Chondrocyte (in vitro differentiated cells): ENCODE measurements at regions not wholly inside any gene's neighbourhood (a gene's known extent, or its start where the extent isn't known, plus 50 kb on each side); places are given as distances from the start of the nearest gene placed in this dataset.
A peak's percentile ranks its signal among the peaks of the same experiment; 100 is the strongest.

Source experiments
- DNase-seq: peaks from one replicate; pipeline ENCODE4 v3.0.0; 2021; ENCODE audit warnings: mixed read lengths, low spot score
- H3K27ac Mint-ChIP-seq: one replicate; pipeline ENCODE4 v1.8.0; 2021; ENCODE audit warnings: mild to moderate bottlenecking, moderate library complexity, mixed read lengths; ENCODE audit not compliant: unreplicated experiment
- H3K27me3 Mint-ChIP-seq: 2 replicates; pipeline ENCODE4 v1.8.0; 2021; ENCODE audit warnings: low read depth, mixed read lengths
- H3K36me3 Mint-ChIP-seq: 2 replicates; pipeline ENCODE4 v1.8.0; 2021; ENCODE audit warnings: low read depth, mixed read lengths
- H3K4me1 Mint-ChIP-seq: 2 replicates; pipeline ENCODE4 v1.8.0; 2021; ENCODE audit warnings: low read depth, mild to moderate bottlenecking, mixed read lengths
- H3K4me3 Mint-ChIP-seq: one replicate; pipeline ENCODE4 v1.8.0; 2021; ENCODE audit warnings: mild to moderate bottlenecking, moderate library complexity, mixed read lengths; ENCODE audit not compliant: unreplicated experiment
- H3K9me3 Mint-ChIP-seq: 2 replicates; pipeline ENCODE4 v1.8.0; 2021; ENCODE audit warnings: low read depth, mixed read lengths
- CTCF ChIP-seq: fragments of 200-600 bp; sonication (generic); IDR thresholded peaks from 2 replicates; pipeline ENCODE4 v1.5.0; 2021; ENCODE audit warnings: antibody characterized with exemption, mild to moderate bottlenecking, moderate library complexity

DNA sequence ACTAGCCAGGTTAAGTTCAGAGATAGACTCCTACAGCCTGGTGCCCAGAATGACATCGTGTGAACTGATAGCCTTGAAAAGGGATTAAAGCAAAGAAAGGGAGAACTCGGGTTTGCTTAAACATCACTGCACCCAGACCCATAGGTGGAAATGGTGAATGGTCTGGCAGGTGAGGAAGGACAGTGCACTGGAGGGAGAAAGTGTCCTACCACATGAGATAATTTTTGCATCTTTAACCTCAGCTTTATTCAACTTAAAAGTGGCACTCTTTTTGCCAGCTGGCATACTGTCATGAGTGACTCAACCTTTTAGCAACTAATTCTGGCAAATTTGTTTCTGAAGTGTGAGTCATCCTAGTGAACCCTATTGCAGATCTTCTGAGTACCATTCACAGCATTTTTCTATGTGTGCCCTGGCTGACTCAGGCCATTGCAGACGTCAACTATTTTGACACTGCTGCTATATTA lies 53.0 kb upstream of the DAPP1 start:
- H3K4me1 Mint-ChIP-seq = peaks cover 30% of the 10 kb centered on the region
- H3K4me3 Mint-ChIP-seq = no peak overlapping the region
- H3K9me3 Mint-ChIP-seq = no peaks in the 10 kb centered on the region
- peak overlapping the region; percentile 62 for H3K27ac Mint-ChIP-seq
- TF ChIP-seq CTCF = no peak
- H3K36me3 Mint-ChIP-seq = no peaks in the 10 kb centered on the region
- H3K27me3 Mint-ChIP-seq = no peaks in the 10 kb centered on the region
- DNase-seq = no peak

GRCh38 chr4:99762728-99763127 lies 53.9 kb upstream of the DAPP1 start:
- Mint-ChIP-seq H3K27ac (no peak overlapping the region), H3K4me3 (no peak overlapping the region), H3K36me3 (no peaks in the 10 kb centered on the region), H3K4me1 (peaks cover 30% of the 10 kb centered on the region), H3K27me3 (no peaks in the 10 kb centered on the region), H3K9me3 (no peaks in the 10 kb centered on the region)
- no peak for TF ChIP-seq CTCF
- DNase-seq = no peak

GRCh38 chr4:99759988-99760387 lies 56.6 kb upstream of the DAPP1 start:
- DNase-seq = no peak
- H3K4me3 Mint-ChIP-seq = peak overlapping the region; percentile 13

DNA sequence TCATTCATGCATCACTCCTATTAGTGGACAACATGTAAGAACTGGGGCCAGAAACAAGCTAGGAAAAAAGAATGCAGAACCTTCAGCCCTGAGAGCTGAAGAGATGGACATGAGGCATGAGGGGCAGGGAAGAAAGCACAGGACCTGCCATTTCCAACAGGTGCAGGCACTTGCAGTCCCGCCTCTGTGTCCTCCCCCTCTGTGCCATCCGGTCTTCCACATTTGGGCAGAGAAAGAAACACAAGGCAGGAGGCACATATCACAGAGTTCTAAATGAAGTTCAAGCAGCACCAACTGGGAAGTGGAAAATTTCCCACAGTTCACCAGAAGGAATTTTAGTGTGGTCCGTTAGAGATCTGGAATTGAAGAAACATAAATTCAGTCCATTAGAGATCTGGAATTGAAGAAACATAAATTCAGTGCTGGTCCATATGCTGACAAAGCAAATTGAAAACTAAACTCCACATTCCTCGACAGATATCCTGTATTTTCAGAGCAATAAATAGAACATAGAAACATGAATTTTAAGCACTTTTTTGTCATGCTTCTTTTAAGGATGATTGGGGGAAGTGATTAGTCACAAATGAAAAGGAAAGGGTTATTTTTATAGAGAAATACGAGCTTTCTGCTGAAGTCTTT lies 57.2 kb upstream of the DAPP1 start:
- Mint-ChIP-seq H3K9me3 (no peaks in the 10 kb centered on the region), H3K36me3 (no peaks in the 10 kb centered on the region), H3K4me1 (peaks cover 44% of the 10 kb centered on the region), H3K4me3 (peak overlapping the region; percentile 13), H3K27ac (peak overlapping the region; percentile 66), H3K27me3 (no peaks in the 10 kb centered on the region)
- no peak for TF ChIP-seq CTCF
- DNase-seq = no peak

More at GRCh38 chr4:99759988-99760387, 56.6 kb upstream of the DAPP1 start:
- no peak for TF ChIP-seq CTCF
- peak overlapping the region; percentile 66 for H3K27ac Mint-ChIP-seq
- H3K36me3 Mint-ChIP-seq = no peaks in the 10 kb centered on the region
- peaks cover 42% of the 10 kb centered on the region for H3K4me1 Mint-ChIP-seq
- H3K9me3 Mint-ChIP-seq = no peaks in the 10 kb centered on the region
- H3K27me3 Mint-ChIP-seq = no peaks in the 10 kb centered on the region

- DNase-seq = no peak
- no peak overlapping the region for H3K4me3 Mint-ChIP-seq
- H3K27ac Mint-ChIP-seq = peak overlapping the region; percentile 42
- peaks cover 27% of the 10 kb centered on the region for H3K4me1 Mint-ChIP-seq
- no peaks in the 10 kb centered on the region for H3K36me3 Mint-ChIP-seq
- H3K9me3 Mint-ChIP-seq = no peaks in the 10 kb centered on the region
- no peak for TF ChIP-seq CTCF
- no peaks in the 10 kb centered on the region for H3K27me3 Mint-ChIP-seq
These were observed 61.2 kb upstream of the DAPP1 start for GRCh38 chr4:99755223-99755944.
